GM19455 (cell line): ENCODE measurements at regions not wholly inside any gene's neighbourhood (a gene's known extent, or its start where the extent isn't known, plus 50 kb on each side); places are given as distances from the start of the nearest gene placed in this dataset.
"Not testable (repeated sequence)": the region's sequence is repeated elsewhere in the genome, so short reads cannot be mapped to it uniquely, and the experiment has no call there.

ENCODE experiments used
- ATAC-seq: cut with Tn5 transposase; IDR thresholded peaks from one replicate; pipeline ENCODE4 v1.9.1; 2021; ENCODE audit not compliant: unreplicated experiment

DNA sequence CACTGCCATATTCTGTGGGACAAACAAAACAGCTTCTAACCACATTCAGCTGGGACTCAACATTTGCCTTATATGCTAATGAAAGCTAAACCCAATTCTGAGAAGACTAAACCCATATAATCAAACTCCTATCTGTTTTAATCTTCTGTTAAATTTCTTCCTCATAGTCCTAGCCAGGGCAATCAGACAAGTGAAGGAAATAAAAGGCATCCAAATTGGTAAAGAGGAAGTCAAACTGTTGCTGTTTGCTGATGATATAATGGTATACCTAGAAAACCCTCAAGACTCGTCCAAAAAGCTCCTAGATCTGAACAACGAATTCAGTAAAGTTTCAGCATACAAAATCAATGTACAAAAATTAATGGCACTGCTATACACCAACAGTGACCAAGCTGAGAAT is 157.1 kb downstream of the PHLDA1 start:
- ATAC-seq: no peak

DNA sequence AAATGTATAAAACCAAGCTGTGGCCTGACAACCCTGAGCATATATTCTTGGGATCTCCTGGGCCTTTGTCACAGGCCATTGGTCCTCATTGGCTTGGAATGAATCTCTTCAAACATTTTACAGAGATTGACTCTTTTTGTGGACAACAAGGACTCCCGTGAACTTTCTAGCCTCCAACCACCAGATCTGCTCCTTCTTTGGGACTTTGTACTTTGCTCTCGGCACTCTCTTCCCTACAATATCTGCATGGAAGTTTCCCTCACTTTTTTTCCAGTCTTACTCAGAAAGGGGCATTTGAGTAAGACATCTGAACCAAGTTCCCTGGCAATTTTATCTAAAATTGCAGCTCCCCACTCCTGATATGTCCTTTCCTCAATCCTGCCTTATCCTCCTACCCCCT is 158.8 kb downstream of the PHLDA1 start:
- ATAC-seq: no peak

DNA sequence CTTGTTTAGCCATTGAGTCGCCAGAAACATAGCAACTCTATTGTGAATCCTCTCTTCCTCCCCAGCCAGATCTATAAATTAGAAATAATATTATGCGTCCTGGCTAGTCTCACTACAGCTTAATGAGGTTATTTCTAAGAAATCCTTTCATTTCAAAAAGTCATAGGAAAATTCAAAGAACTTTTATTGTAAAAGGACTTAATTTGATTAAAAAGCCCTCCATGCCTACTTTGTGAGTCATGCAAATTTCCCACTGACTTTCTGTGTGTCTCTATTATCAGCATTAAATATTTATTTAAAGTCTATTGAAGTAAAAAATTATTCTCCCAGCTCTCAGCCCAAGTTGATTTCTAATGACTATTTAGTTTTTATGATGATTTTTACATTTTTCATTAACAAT is 160.7 kb downstream of the PHLDA1 start:
- no peak for ATAC-seq

DNA sequence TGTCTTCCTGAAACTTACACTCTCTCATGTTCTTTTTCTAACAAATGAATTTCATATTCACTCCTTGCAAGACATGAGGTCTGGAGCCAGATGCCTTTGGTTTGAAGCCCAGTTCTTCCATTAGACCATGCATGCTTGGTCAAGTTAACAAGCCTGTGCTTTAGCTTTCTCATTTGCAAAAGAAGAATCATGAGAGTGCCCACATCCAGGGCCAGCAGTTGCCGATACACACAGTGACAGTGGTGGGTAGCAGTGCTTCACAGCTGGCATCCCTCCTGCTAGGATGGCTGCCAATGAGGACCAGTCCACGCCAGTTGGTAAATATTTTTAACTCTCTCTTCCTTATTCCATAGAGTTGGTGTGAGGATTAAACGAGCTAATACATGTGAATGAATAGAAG is 163.1 kb downstream of the PHLDA1 start:
- no peak for ATAC-seq

DNA sequence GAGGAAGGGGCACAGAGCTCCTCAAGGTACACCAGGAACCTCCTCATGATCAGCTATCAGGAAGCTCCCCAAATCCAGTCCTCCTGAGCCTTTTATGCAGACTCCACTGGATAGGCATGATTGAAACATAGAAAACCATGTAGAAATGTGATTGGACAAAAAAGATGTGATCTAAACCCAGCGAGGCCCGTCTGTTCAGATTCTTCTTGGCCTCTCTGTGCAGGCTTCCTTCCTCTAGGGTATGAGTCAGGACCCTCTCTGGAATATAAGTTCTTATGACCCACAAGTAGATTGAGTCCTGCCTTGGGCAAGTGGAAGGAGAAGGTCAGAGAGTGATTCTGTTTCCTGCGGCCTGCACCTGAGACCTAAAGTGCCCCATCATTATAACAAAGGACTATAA is 166.3 kb downstream of the PHLDA1 start:
- no peak for ATAC-seq

DNA sequence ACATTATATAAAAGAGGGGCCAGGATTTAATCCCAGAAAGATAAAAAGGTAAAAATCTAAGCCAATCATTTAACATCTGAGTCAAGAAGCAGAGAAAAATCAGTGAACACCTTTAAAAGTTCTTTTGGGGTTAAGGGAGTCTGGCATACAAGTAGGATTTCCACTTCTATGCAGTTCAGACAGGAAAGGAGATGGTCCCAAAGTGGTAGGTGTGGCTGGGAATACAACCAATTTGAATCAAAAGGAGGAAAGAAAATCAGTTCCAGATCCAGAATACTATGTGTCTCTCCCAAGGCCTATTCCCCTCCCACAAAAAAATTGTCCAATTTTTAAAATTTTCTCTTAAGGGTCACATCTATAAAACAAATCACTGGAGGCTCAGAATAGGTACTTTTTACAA is 167.4 kb downstream of the PHLDA1 start:
- no peak for ATAC-seq

DNA sequence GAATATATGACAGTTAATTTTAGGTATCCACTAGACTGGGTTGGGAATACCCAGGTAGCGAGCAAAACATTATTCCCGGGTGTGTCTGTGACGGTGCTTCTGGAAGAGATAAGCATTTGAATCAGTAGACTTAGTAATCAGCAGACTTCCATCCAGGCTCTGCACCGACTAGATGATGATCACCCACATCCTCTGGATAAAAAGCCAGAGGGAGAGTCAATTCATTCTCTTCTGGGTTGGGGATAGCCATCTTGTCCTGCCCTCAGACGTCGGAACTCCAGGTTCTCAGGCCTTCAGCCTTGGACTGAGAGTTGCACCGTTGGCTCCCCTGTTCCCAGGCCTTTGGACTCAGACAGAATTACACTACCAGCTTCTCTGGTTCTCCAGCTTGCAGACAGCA is 168.0 kb downstream of the PHLDA1 start:
- no peak for ATAC-seq

DNA sequence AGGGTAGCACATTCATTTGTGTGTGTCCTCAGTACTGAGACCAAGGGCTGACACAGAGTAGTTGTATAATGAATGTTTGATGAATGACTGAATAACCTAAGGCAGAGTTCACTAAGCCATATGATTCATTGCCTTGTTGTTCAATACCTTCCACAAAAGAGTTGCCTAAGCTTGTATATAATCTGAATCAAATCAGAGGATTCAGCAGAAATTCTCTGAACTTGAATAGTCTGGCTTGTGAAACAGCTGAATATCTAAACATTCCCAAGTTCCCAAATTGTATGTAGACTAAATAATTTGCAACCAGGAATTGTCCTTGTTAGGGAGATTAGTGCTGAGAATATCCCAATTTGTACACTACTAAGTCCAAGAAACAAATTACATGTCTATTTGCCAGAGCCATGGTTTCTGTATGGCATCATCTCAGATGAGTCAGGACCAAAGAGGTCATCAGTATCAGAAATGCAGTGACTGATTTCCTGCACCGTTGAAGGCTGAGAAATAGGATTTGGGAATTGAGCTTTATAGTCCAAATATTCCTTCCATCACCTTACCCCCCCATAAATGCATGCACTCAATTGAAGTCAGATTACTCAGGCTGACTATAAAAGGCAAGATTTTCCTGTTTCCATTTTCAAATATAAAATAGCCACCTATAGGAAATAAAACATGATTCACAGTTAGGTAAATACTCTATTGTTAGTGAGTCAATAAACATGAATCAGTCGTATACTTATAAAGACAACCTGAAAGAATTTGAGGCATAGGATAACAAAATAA is 168.7 kb downstream of the PHLDA1 start:
- no peak for ATAC-seq

DNA sequence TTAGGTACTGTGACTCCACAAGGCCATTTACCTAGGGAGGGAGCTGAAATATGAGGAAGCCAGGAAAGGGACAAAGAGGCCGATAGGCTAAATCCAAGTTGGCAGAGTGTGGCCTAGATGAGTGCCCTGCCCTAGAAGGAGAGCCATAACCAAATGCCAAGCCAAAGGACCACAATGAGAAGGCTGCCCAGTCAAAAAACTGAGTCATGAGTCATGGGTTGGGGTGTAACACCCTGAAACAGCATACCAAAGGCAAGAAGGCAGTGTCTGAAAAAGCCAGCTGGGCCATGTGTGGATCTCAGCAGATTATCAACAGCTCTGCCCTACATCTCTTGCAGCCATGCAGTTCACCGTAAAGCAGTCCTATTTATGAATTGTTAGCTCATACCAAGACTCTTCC is 171.7 kb downstream of the PHLDA1 start:
- no peak for ATAC-seq

DNA sequence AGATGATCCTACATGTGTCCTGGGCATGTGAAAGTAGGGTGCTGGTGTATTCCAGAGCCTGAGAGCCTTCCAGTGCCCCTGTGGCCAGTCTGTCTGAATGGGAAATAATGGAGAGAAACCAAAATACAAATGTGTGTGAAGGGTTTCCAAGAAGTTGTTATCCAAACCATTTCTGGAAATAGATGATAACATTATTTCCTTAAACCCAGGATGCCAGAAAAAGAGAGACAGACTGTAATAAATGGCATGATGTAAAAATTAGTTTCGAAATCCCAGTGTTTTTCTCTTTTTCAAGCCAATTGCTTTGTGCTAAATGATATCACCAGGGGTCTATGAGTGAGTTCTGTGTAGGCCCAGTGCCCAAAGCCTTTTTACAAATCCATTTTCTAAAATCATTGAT is 175.3 kb downstream of the PHLDA1 start:
- no peak for ATAC-seq

DNA sequence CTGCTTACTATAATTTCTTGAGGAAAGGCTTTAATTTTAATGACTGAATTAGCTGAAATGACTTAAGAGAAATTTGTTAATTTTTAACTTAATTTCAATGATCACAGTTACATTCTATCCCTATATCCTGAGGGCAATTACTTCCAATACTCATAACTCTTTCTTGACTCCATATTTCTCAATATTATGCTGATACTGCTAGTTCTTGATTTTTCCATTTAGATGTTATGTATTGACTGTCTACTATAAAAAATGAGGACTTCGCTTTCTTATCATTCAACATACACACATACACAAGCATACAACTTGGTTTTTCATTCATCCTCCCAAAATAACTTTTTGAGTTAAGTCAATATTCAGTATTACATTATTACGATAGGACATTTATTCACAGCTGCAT is 176.2 kb downstream of the PHLDA1 start:
- no peak for ATAC-seq

DNA sequence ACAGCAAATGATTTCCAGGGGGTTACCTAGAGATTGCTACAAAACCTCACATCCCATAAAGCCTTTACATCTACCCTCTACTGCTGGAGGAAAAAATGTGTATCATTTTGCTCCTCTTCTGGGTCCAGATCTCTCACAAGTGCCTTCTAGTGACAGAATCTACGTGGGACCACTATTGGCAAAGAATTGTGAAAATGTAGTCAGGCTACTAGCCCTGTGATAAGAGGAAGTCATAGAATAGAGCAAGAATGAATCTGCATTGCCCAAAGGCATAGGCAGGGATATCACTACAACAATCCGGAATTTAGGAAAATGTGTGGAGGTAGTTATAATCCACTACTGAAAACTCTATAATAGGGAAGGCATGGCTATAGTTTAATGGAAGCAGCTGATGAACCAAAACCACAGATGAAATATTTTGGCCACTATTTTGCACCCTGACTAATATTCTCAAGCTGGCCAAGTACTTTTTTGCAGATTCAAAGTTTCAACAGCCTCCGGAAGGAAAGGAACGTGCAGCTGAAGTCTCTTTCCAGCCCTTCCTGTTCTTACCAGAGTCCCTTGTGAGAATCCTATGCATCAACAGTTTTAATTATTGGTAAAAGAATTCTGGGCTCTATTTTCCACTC is 176.8 kb downstream of the PHLDA1 start:
- no peak for ATAC-seq

DNA sequence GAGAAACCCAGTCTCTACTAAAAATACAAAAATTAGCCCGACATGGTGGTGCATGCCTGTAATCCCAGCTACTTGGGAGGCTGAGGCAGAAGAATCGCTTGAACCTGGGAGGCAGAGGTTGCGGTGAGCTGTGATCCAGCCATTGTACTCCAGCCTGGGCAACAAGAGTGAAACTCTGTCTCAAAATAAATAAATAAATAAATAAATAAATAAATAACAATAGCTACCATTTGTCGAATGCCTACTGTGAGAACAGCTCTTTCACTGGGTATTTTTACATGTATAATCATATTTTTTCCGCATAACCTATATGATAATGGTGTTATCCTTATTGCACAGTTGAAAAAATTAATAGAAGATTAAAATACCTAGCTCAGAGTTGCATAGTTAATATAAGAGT is 177.4 kb downstream of the PHLDA1 start:
- ATAC-seq: not testable (repeated sequence)

DNA sequence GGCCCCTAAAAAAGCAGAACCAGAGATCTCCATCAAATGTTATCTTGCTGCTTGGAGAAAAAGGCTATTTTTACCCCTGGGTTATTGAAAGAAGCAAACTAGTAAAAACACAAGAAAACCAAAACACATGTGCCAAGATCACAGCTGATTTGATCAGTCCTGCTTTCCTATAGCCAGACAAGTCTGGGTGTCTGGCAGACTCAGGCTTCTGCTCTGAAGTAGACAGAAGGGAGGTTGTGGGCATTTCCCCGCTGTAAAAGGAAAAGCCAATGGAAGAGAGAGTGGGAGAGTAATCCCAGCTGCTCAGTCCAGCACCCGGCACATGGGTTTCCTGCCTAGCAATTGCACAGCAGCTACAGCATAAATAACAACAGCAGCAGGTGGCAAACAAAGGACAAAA is 177.9 kb downstream of the PHLDA1 start:
- no peak for ATAC-seq

DNA sequence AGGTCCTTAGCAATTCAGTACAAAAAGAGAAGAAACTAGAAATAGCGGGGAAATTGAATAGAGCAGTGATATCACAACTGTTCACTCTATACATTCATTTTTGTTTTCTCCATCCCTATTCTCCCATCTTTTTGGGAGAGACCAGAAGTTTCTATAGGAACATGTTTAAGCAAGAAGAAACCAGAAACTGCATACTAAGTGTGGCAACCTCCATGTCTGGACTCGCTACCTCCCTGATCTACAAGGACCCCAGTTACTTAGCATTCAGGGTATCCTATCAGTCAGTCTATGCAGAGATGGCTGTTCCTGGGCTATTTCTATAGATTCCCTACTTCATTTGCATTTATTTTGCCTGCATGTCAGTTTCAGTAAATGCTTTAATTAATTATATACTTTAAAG is 178.6 kb downstream of the PHLDA1 start:
- no peak for ATAC-seq

DNA sequence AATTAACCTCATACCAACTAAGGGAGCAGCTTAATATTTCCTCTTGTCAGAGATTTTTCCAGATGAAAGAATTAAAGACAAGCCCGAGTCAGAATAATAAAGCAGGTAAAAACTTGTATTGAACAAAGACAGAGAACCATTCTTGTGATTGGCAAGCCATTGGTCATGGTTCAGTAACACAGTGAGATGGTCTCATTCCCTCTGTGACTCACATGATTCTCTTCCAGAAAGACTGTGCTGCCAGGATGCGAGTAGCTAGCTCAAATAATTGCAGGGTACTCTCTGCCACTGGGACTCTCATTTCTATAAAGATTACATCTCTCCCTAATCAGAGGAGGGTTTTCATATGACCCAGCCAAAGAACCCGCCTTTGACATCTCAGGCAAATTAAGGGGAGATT is 179.4 kb downstream of the PHLDA1 start:
- ATAC-seq: no peak

DNA sequence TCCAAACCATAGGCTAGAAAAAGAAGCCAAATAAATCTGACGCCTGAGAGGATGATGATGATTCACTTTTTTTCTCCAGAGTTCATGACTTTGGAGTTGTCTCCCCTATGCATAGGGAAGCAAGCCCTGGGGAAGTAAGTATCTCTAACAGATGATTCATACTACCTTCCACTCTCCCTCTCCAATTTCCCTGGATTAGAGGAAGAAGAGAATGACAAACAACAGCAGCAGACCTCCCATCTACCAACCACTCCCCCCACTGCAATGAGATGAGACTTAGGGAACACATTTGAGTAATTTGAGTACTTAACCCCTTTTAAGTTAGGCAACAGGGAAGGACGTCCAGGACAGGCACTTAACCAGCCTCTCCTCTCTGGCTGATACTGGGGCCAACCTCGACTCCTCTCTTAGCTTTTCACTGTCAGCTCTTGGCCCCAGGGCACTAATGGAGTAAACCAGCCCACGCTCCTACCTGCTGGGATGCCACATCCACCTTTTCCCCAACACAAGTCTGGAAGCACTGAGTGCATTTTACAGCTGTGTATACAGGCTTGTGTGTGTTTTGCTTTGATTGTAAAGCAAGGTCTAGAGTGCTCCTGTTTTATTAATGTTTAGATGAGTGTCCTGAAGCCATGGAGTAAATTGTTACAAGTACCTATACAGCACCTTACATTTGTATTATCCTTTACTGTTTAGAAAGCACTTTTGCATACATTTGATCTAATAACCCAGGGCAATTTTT is 180.7 kb downstream of the PHLDA1 start:
- no peak for ATAC-seq

DNA sequence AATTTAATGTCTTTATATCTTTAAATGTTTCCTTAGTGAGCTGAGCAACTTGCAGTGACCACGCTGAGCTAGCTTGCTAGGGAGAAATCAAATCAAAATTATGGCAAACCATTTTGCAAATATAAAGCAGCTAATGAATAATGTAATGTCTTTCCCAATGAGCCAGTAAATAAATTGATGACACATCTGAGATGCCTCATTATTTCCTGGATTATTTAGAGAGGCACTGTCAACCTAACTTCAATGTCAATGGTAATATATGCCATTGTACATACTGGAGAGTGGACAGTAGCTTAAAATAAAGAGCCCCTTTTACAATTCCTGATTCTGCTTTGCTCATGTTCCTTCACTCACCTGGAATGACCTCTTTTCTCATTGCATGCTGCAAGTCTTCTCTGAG is 182.6 kb downstream of the PHLDA1 start:
- ATAC-seq: no peak

DNA sequence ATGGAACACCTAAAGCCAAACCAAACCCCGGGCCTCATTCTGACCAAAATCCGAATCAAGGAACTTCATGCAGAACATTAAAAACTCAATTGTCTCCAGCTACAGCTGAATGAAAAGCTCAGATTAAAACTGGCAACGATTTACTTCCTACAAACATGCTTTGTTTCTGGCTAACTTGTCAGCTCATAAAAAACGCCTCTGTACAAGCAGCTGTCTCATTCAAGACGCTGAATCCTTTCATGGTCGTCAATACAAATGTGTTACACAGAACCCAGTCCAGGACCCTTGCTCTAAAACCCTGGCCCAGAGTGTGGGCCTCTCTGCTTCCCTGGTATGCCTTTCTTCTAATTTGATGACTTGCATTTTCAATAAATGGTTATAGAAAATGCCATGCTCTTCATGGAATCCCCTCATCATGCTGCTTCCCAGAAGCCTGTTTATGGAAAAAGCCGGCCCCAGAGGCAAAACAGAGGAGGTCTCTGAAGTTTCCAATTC is 183.1 kb downstream of the PHLDA1 start:
- no peak for ATAC-seq

DNA sequence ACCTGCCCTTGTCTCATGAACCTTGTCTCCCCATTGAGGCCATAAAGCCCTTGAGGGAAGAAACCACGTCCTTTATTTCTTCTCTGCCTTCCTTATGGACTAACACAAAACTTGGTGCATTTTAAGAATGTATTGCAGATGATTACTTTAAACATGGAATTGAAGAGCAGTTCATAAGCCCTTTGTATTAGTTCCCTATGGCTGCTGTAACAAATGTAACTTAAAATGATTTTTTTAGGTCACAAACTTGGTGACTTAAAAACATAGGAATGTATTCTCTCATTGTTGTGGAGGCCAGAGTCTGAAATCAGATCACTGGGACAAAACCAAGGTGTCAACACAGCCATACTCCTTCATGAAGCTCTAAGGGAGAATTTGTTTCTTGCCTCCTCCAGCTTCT is 185.5 kb downstream of the PHLDA1 start:
- ATAC-seq: no peak

DNA sequence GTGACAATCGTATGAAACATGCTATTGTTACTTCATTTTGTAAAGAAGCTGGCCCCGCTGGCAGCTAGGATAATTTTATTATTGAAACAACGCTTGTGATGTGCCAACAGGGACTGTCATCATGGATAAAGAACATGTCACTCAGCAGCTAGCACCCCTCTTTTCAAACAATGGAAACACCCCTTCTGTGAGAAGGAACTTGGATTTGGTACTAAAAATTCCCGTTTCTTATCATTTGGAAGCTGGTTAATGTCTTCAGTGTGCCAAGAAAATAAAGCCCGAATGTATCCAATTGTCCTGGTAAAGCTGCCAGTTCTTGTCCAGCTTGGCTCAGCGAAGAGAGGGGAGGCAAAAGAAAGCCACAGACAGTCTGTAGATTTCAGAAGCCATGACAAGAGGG is 186.6 kb downstream of the PHLDA1 start:
- no peak for ATAC-seq
